CD4-positive, alpha-beta T cell treated with Interleukin-17A for 4 hours (primary cell): ENCODE measurements at regions not wholly inside any gene's neighbourhood (a gene's known extent, or its start where the extent isn't known, plus 50 kb on each side); places are given as distances from the start of the nearest gene placed in this dataset.

Experiments
- DNase-seq: peaks from one replicate; pipeline ENCODE4 v3.0.0-alpha.2; 2020; ENCODE audit warnings: mixed read lengths

DNA sequence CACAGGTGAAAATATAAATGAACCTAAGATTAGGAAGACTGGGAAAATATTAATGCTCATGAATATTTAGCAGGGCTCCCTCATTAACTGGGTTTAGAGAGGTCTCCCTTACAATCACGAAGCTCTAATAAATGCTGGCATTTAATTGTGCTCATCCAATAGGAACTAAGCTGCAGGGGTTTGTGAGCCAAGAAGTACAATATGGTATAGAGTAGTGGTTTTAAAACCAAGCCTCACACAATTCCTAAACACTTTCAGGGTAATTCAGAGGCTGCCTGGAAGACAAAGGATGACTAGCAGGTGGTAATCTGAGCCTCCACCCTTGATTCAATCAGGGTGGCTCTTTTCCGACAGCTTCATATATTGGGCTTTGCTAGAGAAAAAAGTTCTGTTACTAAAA lies 103.3 kb downstream of the GPAM start:
- DNase-seq = no peak

- DNase-seq = no peak
Measured at GRCh38 chr10:112082120-112082519, 101.4 kb downstream of the GPAM start.

DNA sequence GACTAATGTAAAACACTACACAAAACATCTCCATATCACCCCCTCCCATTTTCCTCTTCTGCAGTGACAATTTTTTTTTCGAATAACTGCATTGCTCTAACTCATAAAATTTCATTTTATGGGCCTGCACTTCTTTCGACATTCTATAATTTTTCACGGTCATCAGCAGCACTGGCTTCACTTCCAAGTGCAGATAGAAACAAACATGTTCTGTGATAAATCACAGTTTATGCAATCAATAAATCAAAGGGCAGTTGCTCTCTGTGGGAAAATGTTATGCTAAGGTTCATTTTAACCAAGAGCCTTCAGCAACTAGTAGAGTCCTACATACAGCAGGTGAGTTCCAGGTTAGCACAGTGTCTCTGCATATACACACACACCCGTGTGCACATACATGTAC lies 100.1 kb downstream of the GPAM start:
- no peak for DNase-seq

GRCh38 chr10:112087953-112088456 lies 95.6 kb downstream of the GPAM start:
- no peak for DNase-seq

- DNase-seq = no peak
Measured at GRCh38 chr10:112091703-112092102, 91.9 kb downstream of the GPAM start.

DNA sequence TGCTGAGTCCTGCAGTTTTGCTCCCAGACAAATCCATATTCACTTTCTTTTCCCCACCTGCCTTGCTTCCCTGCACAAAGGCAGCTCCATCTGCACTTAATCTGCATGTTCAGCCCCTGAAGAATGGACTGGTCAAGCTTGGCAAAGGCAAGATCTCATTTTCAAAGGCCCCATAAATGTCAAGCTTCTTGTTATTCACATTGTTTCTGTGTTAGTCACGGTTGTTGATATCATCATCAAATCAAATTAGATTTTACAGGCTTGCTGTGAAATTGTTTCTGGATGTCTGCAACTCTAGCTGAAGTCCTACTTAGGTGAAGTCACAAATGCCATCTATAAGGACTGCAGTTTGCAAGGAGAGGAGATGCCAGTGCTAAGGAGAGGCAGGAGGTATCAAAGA lies 91.0 kb downstream of the GPAM start:
- DNase-seq = no peak

DNA sequence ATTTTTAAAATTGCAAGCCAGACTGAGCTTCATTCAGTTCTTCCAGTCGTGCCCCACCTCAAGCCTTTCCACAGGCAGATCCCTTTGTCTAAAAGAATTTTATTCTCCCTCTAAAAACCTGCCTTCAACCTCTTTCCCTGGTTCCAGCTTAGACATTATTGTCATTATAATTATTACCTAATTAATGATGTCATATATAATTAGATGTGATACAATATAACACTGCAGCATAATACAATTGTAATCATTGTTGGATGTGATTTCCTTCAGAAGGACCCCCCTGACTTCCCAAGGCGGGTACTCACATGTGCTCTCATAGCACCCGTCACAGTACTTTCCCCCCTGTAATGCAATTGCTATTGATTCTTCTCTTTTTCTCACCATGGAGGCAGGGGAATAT lies 88.6 kb downstream of the GPAM start:
- no peak for DNase-seq

DNA sequence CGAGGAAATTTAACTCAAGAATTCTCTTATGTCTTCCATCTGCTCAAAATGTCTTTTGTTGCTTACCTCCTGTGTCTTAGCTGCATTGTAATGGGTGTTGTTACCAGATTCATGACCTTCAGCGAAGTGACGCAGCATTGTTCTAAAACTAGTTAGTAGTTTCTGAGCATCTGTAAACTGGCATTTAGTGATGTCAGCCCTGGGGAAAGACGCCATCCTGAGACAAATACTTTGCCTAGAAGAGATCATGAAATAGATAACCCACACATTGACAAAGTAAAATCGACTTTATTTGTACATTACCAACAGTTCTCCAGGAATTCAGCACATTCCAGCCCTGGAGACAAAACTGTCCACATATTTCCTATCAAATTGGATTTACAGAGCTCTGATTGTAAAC lies 87.8 kb downstream of the GPAM start:
- DNase-seq = no peak

DNA sequence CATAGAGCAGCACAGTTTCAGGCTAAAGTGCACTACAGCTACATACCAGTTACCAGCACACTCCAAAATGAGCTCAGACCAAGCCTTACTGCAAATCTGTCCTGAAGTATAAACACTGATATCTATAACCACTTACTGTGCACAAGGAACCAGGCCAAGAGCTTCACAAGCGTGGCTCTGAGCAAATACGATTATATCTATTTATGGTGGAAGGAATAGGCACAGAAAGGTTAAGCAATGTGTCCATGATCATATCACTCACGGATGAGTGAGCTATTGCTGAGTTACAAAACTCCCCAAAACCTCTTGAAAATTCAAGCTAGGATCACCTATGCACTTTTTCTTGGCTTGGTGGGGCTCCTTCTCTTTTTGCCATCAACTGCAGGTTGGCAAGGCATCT lies 84.9 kb downstream of the GPAM start:
- DNase-seq = no peak
